ENCODE measurements at regions not wholly inside any gene's neighbourhood (a gene's known extent, or its start where the extent isn't known, plus 50 kb on each side); places are given as distances from the start of the nearest gene placed in this dataset.

DNA sequence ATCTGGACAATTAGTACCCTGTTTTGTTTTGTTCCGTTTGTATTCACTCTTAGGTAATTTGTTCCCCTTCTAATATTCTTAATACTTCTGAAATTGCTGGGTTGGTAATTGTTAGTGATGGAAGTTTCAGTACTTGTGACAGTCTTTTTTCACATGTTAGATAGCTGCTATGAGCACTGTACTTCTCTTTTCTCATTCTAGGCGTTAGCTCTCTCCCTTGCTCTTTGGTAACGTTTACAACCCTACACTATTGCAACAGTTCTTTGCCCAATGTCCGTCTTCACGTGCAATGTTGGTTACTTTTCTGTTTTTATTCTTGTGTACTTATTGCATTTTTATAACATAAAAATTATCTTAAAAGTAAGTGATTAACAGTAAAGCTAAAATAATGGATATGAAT is 1509.0 kb downstream of the MAT2B start:
- TF ChIP-seq, protein P1, sequence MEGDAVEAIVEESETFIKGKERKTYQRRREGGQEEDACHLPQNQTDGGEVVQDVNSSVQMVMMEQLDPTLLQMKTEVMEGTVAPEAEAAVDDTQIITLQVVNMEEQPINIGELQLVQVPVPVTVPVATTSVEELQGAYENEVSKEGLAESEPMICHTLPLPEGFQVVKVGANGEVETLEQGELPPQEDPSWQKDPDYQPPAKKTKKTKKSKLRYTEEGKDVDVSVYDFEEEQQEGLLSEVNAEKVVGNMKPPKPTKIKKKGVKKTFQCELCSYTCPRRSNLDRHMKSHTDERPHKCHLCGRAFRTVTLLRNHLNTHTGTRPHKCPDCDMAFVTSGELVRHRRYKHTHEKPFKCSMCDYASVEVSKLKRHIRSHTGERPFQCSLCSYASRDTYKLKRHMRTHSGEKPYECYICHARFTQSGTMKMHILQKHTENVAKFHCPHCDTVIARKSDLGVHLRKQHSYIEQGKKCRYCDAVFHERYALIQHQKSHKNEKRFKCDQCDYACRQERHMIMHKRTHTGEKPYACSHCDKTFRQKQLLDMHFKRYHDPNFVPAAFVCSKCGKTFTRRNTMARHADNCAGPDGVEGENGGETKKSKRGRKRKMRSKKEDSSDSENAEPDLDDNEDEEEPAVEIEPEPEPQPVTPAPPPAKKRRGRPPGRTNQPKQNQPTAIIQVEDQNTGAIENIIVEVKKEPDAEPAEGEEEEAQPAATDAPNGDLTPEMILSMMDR (IDR thresholded peaks at IDR 0.05), result no peak
- no peak for TF ChIP-seq POLR2A (IDR thresholded peaks at IDR 0.05)
